IPS-15b (cell line): ENCODE measurements at regions not wholly inside any gene's neighbourhood (a gene's known extent, or its start where the extent isn't known, plus 50 kb on each side); places are given as distances from the start of the nearest gene placed in this dataset.

Experiments used
- H3K27me3 ChIP-seq: one replicate; pipeline ENCODE4 v1.6.1; 2013; ENCODE audit warnings: low read length; ENCODE audit not compliant: control insufficient read depth, insufficient read depth
- H3K36me3 ChIP-seq: one replicate; pipeline ENCODE4 v1.6.1; 2013; ENCODE audit warnings: low read length; ENCODE audit not compliant: control insufficient read depth, insufficient read depth
- H3K4me1 ChIP-seq: one replicate; pipeline ENCODE4 v1.6.1; 2013; ENCODE audit warnings: mild to moderate bottlenecking, low read length; ENCODE audit not compliant: control insufficient read depth, insufficient read depth
- H3K4me3 ChIP-seq: one replicate; pipeline ENCODE4 v1.5.1; 2013; ENCODE audit warnings: low read depth, low read length
- H3K9ac ChIP-seq: one replicate; pipeline ENCODE4 v1.6.1; 2013; ENCODE audit warnings: low read depth, mild to moderate bottlenecking, low read length
- H3K9me3 ChIP-seq: one replicate; pipeline ENCODE4 v1.6.1; 2013; ENCODE audit warnings: mild to moderate bottlenecking, low read length; ENCODE audit not compliant: control insufficient read depth, insufficient read depth

GRCh38 chr5:74085782-74086181 is 459.8 kb downstream of the ARHGEF28 start:
- Histone ChIP-seq H3K9ac (no peak overlapping the region), H3K4me3 (no peak overlapping the region), H3K36me3 (no peaks in the 10 kb centered on the region), H3K27me3 (no peaks in the 10 kb centered on the region), H3K9me3 (no peaks in the 10 kb centered on the region), H3K4me1 (no peaks in the 10 kb centered on the region)

GRCh38 chr5:74085186-74085585 is 459.2 kb downstream of the ARHGEF28 start:
- Histone ChIP-seq H3K4me1 (no peaks in the 10 kb centered on the region), H3K9ac (no peak overlapping the region), H3K27me3 (no peaks in the 10 kb centered on the region), H3K36me3 (no peaks in the 10 kb centered on the region), H3K4me3 (no peak overlapping the region), H3K9me3 (no peaks in the 10 kb centered on the region)

GRCh38 chr5:74083096-74083791 is 457.2 kb downstream of the ARHGEF28 start:
- Histone ChIP-seq H3K9me3 (no peaks in the 10 kb centered on the region), H3K4me3 (no peak overlapping the region), H3K27me3 (no peaks in the 10 kb centered on the region), H3K4me1 (no peaks in the 10 kb centered on the region), H3K36me3 (no peaks in the 10 kb centered on the region), H3K9ac (no peak overlapping the region)

GRCh38 chr5:74082512-74083055 is 456.6 kb downstream of the ARHGEF28 start:
- Histone ChIP-seq H3K36me3 (no peaks in the 10 kb centered on the region), H3K4me1 (no peaks in the 10 kb centered on the region), H3K27me3 (no peaks in the 10 kb centered on the region), H3K9me3 (no peaks in the 10 kb centered on the region), H3K9ac (no peak overlapping the region), H3K4me3 (no peak overlapping the region)

GRCh38 chr5:74081126-74081525 is 455.1 kb downstream of the ARHGEF28 start:
- H3K27me3 ChIP-seq: no peaks in the 10 kb centered on the region
- no peaks in the 10 kb centered on the region for H3K9me3 ChIP-seq
- H3K9ac ChIP-seq: no peak overlapping the region
- no peaks in the 10 kb centered on the region for H3K4me1 ChIP-seq
- H3K4me3 ChIP-seq: no peak overlapping the region
- H3K36me3 ChIP-seq: no peaks in the 10 kb centered on the region

- no peak overlapping the region for H3K4me3 ChIP-seq
- H3K9me3 ChIP-seq: no peaks in the 10 kb centered on the region
- no peaks in the 10 kb centered on the region for H3K27me3 ChIP-seq
- no peaks in the 10 kb centered on the region for H3K36me3 ChIP-seq
- no peak overlapping the region for H3K9ac ChIP-seq
- peaks cover 4% of the 10 kb centered on the region for H3K4me1 ChIP-seq
These were observed 454.1 kb downstream of the ARHGEF28 start for GRCh38 chr5:74079971-74080556.

- no peaks in the 10 kb centered on the region for H3K27me3 ChIP-seq
- H3K36me3 ChIP-seq: no peaks in the 10 kb centered on the region
- H3K9me3 ChIP-seq: no peaks in the 10 kb centered on the region
- H3K9ac ChIP-seq: no peak overlapping the region
- peaks cover 4% of the 10 kb centered on the region for H3K4me1 ChIP-seq
- no peak overlapping the region for H3K4me3 ChIP-seq
These were observed 449.8 kb downstream of the ARHGEF28 start for GRCh38 chr5:74075501-74076484.

- Histone ChIP-seq H3K27me3 (no peaks in the 10 kb centered on the region), H3K9ac (no peak overlapping the region), H3K4me1 (peaks cover 4% of the 10 kb centered on the region), H3K9me3 (no peaks in the 10 kb centered on the region), H3K4me3 (no peak overlapping the region), H3K36me3 (no peaks in the 10 kb centered on the region)
These were observed 448.1 kb downstream of the ARHGEF28 start for GRCh38 chr5:74074111-74074510.

- H3K4me1 ChIP-seq: peaks cover 4% of the 10 kb centered on the region
- H3K9ac ChIP-seq: no peak overlapping the region
- H3K4me3 ChIP-seq: no peak overlapping the region
These were observed 447.3 kb downstream of the ARHGEF28 start for GRCh38 chr5:74073257-74073656.

GRCh38 chr5:74072646-74073045 is 446.6 kb downstream of the ARHGEF28 start:
- H3K9me3 ChIP-seq: no peaks in the 10 kb centered on the region
- H3K9ac ChIP-seq: no peak overlapping the region
- no peak overlapping the region for H3K4me3 ChIP-seq
- H3K27me3 ChIP-seq: no peaks in the 10 kb centered on the region
- no peaks in the 10 kb centered on the region for H3K36me3 ChIP-seq
- peaks cover 4% of the 10 kb centered on the region for H3K4me1 ChIP-seq

More at GRCh38 chr5:74073257-74073656, 447.3 kb downstream of the ARHGEF28 start:
- no peaks in the 10 kb centered on the region for H3K27me3 ChIP-seq
- H3K9me3 ChIP-seq: no peaks in the 10 kb centered on the region
- no peaks in the 10 kb centered on the region for H3K36me3 ChIP-seq

GRCh38 chr5:74070766-74071165 is 444.8 kb downstream of the ARHGEF28 start:
- H3K4me3 ChIP-seq: no peak overlapping the region
- H3K27me3 ChIP-seq: no peaks in the 10 kb centered on the region
- no peak overlapping the region for H3K9ac ChIP-seq
- H3K4me1 ChIP-seq: peaks cover 2% of the 10 kb centered on the region
- H3K36me3 ChIP-seq: no peaks in the 10 kb centered on the region
- H3K9me3 ChIP-seq: no peaks in the 10 kb centered on the region
